ENCODE measurements at regions not wholly inside any gene's neighbourhood (a gene's known extent, or its start where the extent isn't known, plus 50 kb on each side); places are given as distances from the start of the nearest gene placed in this dataset.

GRCh38 chr12:82529101-82529500 is 157.6 kb upstream of the TMTC2 start:
- no peak for TF ChIP-seq CTCF (IDR thresholded peaks at IDR 0.05)
- no peak for TF ChIP-seq POLR2A (IDR thresholded peaks at IDR 0.05)
